ENCODE measurements at regions not wholly inside any gene's neighbourhood (a gene's known extent, or its start where the extent isn't known, plus 50 kb on each side); places are given as distances from the start of the nearest gene placed in this dataset.
A peak's percentile ranks its signal among the peaks of the same experiment; 100 is the strongest.

DNA sequence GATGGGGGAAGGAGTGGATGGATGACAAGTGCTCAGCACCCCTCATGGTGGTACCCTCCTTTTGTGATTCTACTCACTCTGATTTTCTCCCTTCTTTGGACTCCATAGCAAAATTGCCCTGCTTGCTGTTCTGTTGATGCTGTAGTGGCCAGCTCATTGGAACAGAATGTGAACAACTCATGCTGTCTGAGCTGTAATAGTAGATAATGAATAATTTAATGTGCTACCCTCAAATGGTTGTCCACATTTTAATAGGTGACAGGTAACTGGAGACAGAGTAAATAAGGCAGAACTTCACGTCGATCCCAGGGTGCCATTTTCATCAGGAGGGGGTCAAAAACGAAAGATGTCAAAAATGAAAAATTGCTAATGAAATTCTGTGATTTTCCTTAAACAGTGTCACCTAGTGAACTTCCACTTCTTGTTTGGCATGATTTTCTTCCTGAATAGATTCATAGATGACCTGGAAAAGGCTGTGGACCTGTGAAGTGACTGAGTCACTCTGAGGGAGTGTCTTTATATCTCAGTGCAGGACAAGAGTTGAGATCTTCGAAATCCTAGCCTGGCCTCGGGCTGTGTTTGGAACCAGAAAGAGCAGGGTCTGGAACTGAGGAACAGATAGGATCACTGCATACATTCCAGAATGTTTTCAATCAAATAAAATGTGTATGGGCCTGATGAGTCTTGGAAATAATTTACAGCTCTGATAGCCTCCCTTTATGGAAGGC lies 270.2 kb downstream of the PSAT1 start:
- Histone ChIP-seq H3K27ac (ENCODE audit: low read depth, low read length) (no peak overlapping the region), H3K79me2 (ENCODE audit: insufficient read depth, low read length) (no peaks in the 10 kb centered on the region), H3K36me3 (ENCODE audit: insufficient read depth, low read length) (no peaks in the 10 kb centered on the region), H3K4me3 (ENCODE audit: insufficient read depth, low read depth, low read length) (no peak overlapping the region), H2AFZ (ENCODE audit: low read depth, low read length) (no peak overlapping the region), H4K20me1 (ENCODE audit: insufficient read depth, low read length) (no peaks in the 10 kb centered on the region), H3K9me3 (ENCODE audit: insufficient read depth, low read depth, low read length) (no peaks in the 10 kb centered on the region), H3K4me1 (ENCODE audit: insufficient read depth, low read length) (peaks cover 11% of the 10 kb centered on the region), H3K9ac (ENCODE audit: low read length) (no peak overlapping the region), H3K27me3 (ENCODE audit: insufficient read depth, low read length) (peaks cover 5% of the 10 kb centered on the region), H3K4me2 (ENCODE audit: low read length) (peak overlapping the region; percentile 14)
- Mint-ChIP-seq H3K27me3 (ENCODE audit: low read depth, unreplicated experiment) (peaks cover 3% of the 10 kb centered on the region), H3K27ac (ENCODE audit: unreplicated experiment) (no peak overlapping the region), H3K4me3 (ENCODE audit: unreplicated experiment) (no peak overlapping the region), H3K4me1 (ENCODE audit: low read depth, unreplicated experiment) (peaks cover 17% of the 10 kb centered on the region), H3K9me3 (ENCODE audit: unreplicated experiment) (no peaks in the 10 kb centered on the region), H3K36me3 (ENCODE audit: low read depth, unreplicated experiment) (no peaks in the 10 kb centered on the region)
- TF ChIP-seq CTCF (IDR thresholded peaks at IDR 0.05; ENCODE audit: insufficient read depth, low read depth, low read length) (no peak), EZH2 (IDR thresholded peaks at IDR 0.05; ENCODE audit: insufficient read depth, low read length) (no peak)
- DNase-seq (ENCODE audit: low read depth) (peak; percentile 60), FAIRE-seq (no peak)

DNA sequence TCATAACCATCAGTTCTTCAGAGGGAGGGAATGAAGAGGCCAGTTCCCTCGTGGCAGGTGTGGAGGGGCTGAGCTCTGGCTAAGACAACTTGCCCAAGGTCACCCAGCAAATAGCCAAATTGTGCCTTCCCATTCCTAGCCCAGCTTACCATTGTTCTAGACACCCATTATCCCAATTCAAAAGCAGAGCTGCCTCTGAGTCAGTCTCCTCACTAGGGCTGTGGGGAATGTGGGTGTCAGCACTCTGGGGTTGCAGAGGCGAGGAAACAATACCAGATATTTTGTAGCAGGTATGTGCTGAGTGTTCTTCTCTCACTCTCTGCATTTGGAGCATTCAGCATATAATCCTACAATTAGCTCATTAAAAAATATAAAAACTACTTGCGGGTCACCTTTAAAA lies 270.8 kb downstream of the PSAT1 start:
- Histone ChIP-seq H3K9me3 (ENCODE audit: insufficient read depth, low read depth, low read length) (no peaks in the 10 kb centered on the region), H3K27ac (ENCODE audit: low read depth, low read length) (no peak overlapping the region), H3K4me1 (ENCODE audit: insufficient read depth, low read length) (peaks cover 11% of the 10 kb centered on the region), H3K36me3 (ENCODE audit: insufficient read depth, low read length) (no peaks in the 10 kb centered on the region), H3K79me2 (ENCODE audit: insufficient read depth, low read length) (no peaks in the 10 kb centered on the region), H2AFZ (ENCODE audit: low read depth, low read length) (no peak overlapping the region), H3K4me3 (ENCODE audit: insufficient read depth, low read depth, low read length) (no peak overlapping the region), H3K27me3 (ENCODE audit: insufficient read depth, low read length) (peaks cover 5% of the 10 kb centered on the region), H3K9ac (ENCODE audit: low read length) (no peak overlapping the region), H3K4me2 (ENCODE audit: low read length) (no peak overlapping the region), H4K20me1 (ENCODE audit: insufficient read depth, low read length) (no peaks in the 10 kb centered on the region)
- no peak overlapping the region for H3K4me3 Mint-ChIP-seq (ENCODE audit: unreplicated experiment)
- H3K36me3 Mint-ChIP-seq (ENCODE audit: low read depth, unreplicated experiment) = no peaks in the 10 kb centered on the region
- peaks cover 17% of the 10 kb centered on the region for H3K4me1 Mint-ChIP-seq (ENCODE audit: low read depth, unreplicated experiment)
- H3K27ac Mint-ChIP-seq (ENCODE audit: unreplicated experiment) = no peak overlapping the region
- peaks cover 3% of the 10 kb centered on the region for H3K27me3 Mint-ChIP-seq (ENCODE audit: low read depth, unreplicated experiment)
- FAIRE-seq (no peak), DNase-seq (ENCODE audit: low read depth) (no peak)
- no peaks in the 10 kb centered on the region for H3K9me3 Mint-ChIP-seq (ENCODE audit: unreplicated experiment)
- no peak for TF ChIP-seq CTCF (IDR thresholded peaks at IDR 0.05; ENCODE audit: insufficient read depth, low read depth, low read length)
- TF ChIP-seq EZH2 (IDR thresholded peaks at IDR 0.05; ENCODE audit: insufficient read depth, low read length) = no peak

DNA sequence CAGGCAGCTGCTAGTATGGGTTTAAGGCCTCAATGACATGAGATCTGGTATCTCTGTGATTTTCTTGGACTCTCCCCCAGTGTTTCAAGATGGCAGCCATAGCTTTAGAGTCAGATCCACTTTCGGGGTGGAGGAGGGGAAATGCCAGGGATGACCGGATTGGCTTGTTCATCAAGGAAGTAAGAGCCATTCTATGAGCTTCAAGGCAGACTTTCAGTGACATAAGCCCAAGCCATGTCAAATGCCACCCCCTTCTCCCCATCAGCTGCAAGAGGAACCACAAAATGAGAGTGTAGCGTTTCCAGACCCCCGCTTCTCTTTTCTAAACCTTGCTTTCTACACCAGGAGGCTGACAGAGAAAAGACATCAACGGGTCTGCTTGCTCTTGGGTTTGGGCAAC lies 271.8 kb downstream of the PSAT1 start:
- Histone ChIP-seq H3K27ac (ENCODE audit: low read depth, low read length) (no peak overlapping the region), H3K27me3 (ENCODE audit: insufficient read depth, low read length) (peaks cover 5% of the 10 kb centered on the region), H2AFZ (ENCODE audit: low read depth, low read length) (no peak overlapping the region), H3K9ac (ENCODE audit: low read length) (no peak overlapping the region), H3K4me1 (ENCODE audit: insufficient read depth, low read length) (peaks cover 11% of the 10 kb centered on the region), H4K20me1 (ENCODE audit: insufficient read depth, low read length) (no peaks in the 10 kb centered on the region), H3K9me3 (ENCODE audit: insufficient read depth, low read depth, low read length) (no peaks in the 10 kb centered on the region), H3K4me2 (ENCODE audit: low read length) (no peak overlapping the region), H3K79me2 (ENCODE audit: insufficient read depth, low read length) (no peaks in the 10 kb centered on the region), H3K4me3 (ENCODE audit: insufficient read depth, low read depth, low read length) (no peak overlapping the region), H3K36me3 (ENCODE audit: insufficient read depth, low read length) (no peaks in the 10 kb centered on the region)
- DNase-seq (ENCODE audit: low read depth) = no peak
- no peak for FAIRE-seq
- TF ChIP-seq CTCF (IDR thresholded peaks at IDR 0.05; ENCODE audit: insufficient read depth, low read depth, low read length) = no peak
- TF ChIP-seq EZH2 (IDR thresholded peaks at IDR 0.05; ENCODE audit: insufficient read depth, low read length) = no peak
- H3K4me1 Mint-ChIP-seq (ENCODE audit: low read depth, unreplicated experiment) = peaks cover 17% of the 10 kb centered on the region
- no peaks in the 10 kb centered on the region for H3K9me3 Mint-ChIP-seq (ENCODE audit: unreplicated experiment)
- H3K27me3 Mint-ChIP-seq (ENCODE audit: low read depth, unreplicated experiment) = peaks cover 3% of the 10 kb centered on the region
- H3K27ac Mint-ChIP-seq (ENCODE audit: unreplicated experiment) = no peak overlapping the region
- no peak overlapping the region for H3K4me3 Mint-ChIP-seq (ENCODE audit: unreplicated experiment)
- H3K36me3 Mint-ChIP-seq (ENCODE audit: low read depth, unreplicated experiment) = no peaks in the 10 kb centered on the region

All from astrocyte (in vitro differentiated cells and primary cell).